Osteoblast (primary cell): ENCODE measurements at regions not wholly inside any gene's neighbourhood (a gene's known extent, or its start where the extent isn't known, plus 50 kb on each side); places are given as distances from the start of the nearest gene placed in this dataset.

Source experiments
- DNase-seq: peaks from one replicate; pipeline ENCODE4 v3.0.0; 2011; ENCODE audit warnings: low spot score, mixed read lengths; ENCODE audit not compliant: insufficient read length; ENCODE audit errors: missing footprints
- H2AFZ ChIP-seq: 2 replicates; pipeline ENCODE4 v1.6.0; 2011; ENCODE audit warnings: mild to moderate bottlenecking, low read length
- H3K27ac ChIP-seq: 2 replicates; pipeline ENCODE4 v1.5.1; 2011; ENCODE audit warnings: mild to moderate bottlenecking, low read depth, low read length, moderate library complexity
- H3K27me3 ChIP-seq: 2 replicates; pipeline ENCODE4 v1.6.0; 2012; ENCODE audit warnings: mild to moderate bottlenecking, control low read depth, inconsistent platforms, low read length, moderate library complexity; ENCODE audit not compliant: insufficient read depth
- H3K36me3 ChIP-seq: 2 replicates; pipeline ENCODE4 v1.5.1; 2011; ENCODE audit warnings: mild to moderate bottlenecking, low read length, control low read depth, moderate library complexity; ENCODE audit not compliant: insufficient read depth
- H3K4me1 ChIP-seq: 2 replicates; pipeline ENCODE4 v1.5.1; 2011; ENCODE audit warnings: mild to moderate bottlenecking, low read length, control low read depth, moderate library complexity; ENCODE audit not compliant: insufficient read depth
- H3K4me2 ChIP-seq: 2 replicates; pipeline ENCODE4 v1.6.0; 2011; ENCODE audit warnings: mild to moderate bottlenecking, low read length; ENCODE audit not compliant: insufficient read depth
- H3K4me3 ChIP-seq: fragments of 200-600 bp; sonication (generic); 3 replicates; pipeline ENCODE4 v1.5.1; 2012; ENCODE audit warnings: mild to moderate bottlenecking, low read length, inconsistent platforms; ENCODE audit not compliant: insufficient read depth
- H3K79me2 ChIP-seq: 2 replicates; pipeline ENCODE4 v1.6.0; 2012; ENCODE audit warnings: mild to moderate bottlenecking, low read length, control low read depth, inconsistent platforms; ENCODE audit not compliant: insufficient read depth
- H3K9me3 ChIP-seq: 2 replicates; pipeline ENCODE4 v1.5.1; 2011; ENCODE audit warnings: low read depth, low read length, control low read depth
- H4K20me1 ChIP-seq: 2 replicates; pipeline ENCODE4 v1.6.0; 2012; ENCODE audit warnings: mild to moderate bottlenecking, low read length, control low read depth; ENCODE audit not compliant: insufficient read depth
- TF ChIP-seq, protein P1 (sequence below): IDR thresholded peaks from 2 replicates; pipeline ENCODE4 v1.5.1; 2011; ENCODE audit warnings: mild to moderate bottlenecking, low read depth, low read length, moderate library complexity; ENCODE audit errors: extremely low read depth

DNA sequence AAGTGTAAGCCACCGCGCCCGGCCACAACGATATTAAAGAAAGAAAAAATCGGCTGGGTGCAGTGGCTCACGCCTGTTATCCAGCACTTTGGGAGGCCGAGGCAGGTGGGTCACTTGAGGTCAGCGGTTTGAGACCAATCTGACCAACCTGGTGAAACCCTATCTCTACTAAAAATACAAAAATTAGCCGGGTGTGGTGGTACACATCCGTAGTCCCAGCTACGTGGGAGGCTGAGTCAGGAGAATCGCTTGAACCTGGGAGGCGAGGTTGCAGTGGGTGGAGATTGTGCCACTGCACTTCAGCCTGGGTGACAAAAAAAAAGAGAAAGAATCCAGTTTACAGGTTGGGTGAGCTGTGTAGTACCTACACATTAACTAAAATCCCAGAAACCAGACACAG is 99.9 kb upstream of the CACNA1A start:
- H2AFZ ChIP-seq: no peak overlapping the region
- no peak overlapping the region for H3K27ac ChIP-seq
- no peaks in the 10 kb centered on the region for H3K36me3 ChIP-seq
- no peak overlapping the region for H3K4me3 ChIP-seq
- H3K27me3 ChIP-seq: peaks cover 16% of the 10 kb centered on the region
- H3K4me1 ChIP-seq: no peaks in the 10 kb centered on the region
- H3K4me2 ChIP-seq: no peak overlapping the region
- DNase-seq: no peak
- no peaks in the 10 kb centered on the region for H4K20me1 ChIP-seq
- no peaks in the 10 kb centered on the region for H3K79me2 ChIP-seq
- TF ChIP-seq, protein P1, sequence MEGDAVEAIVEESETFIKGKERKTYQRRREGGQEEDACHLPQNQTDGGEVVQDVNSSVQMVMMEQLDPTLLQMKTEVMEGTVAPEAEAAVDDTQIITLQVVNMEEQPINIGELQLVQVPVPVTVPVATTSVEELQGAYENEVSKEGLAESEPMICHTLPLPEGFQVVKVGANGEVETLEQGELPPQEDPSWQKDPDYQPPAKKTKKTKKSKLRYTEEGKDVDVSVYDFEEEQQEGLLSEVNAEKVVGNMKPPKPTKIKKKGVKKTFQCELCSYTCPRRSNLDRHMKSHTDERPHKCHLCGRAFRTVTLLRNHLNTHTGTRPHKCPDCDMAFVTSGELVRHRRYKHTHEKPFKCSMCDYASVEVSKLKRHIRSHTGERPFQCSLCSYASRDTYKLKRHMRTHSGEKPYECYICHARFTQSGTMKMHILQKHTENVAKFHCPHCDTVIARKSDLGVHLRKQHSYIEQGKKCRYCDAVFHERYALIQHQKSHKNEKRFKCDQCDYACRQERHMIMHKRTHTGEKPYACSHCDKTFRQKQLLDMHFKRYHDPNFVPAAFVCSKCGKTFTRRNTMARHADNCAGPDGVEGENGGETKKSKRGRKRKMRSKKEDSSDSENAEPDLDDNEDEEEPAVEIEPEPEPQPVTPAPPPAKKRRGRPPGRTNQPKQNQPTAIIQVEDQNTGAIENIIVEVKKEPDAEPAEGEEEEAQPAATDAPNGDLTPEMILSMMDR: no peak
- H3K9me3 ChIP-seq: no peaks in the 10 kb centered on the region

- no peak overlapping the region for H2AFZ ChIP-seq
- H3K4me2 ChIP-seq: no peak overlapping the region
- TF ChIP-seq, protein P1: no peak
- peak; percentile 65 for DNase-seq
- no peaks in the 10 kb centered on the region for H3K79me2 ChIP-seq
- H3K27me3 ChIP-seq: peaks cover 18% of the 10 kb centered on the region
- H3K36me3 ChIP-seq: no peaks in the 10 kb centered on the region
- no peaks in the 10 kb centered on the region for H3K4me1 ChIP-seq
- H3K27ac ChIP-seq: no peak overlapping the region
- no peaks in the 10 kb centered on the region for H3K9me3 ChIP-seq
- H4K20me1 ChIP-seq: no peaks in the 10 kb centered on the region
- no peak overlapping the region for H3K4me3 ChIP-seq
Observed at GRCh38 chr19:13604902-13605586, 98.8 kb upstream of the CACNA1A start.

GRCh38 chr19:13600802-13601201 is 94.5 kb upstream of the CACNA1A start:
- H4K20me1 ChIP-seq: no peaks in the 10 kb centered on the region
- no peaks in the 10 kb centered on the region for H3K4me1 ChIP-seq
- TF ChIP-seq, protein P1: no peak
- peaks cover 16% of the 10 kb centered on the region for H3K27me3 ChIP-seq
- H3K4me2 ChIP-seq: no peak overlapping the region
- no peaks in the 10 kb centered on the region for H3K79me2 ChIP-seq
- H3K27ac ChIP-seq: no peak overlapping the region
- no peak overlapping the region for H3K4me3 ChIP-seq
- no peaks in the 10 kb centered on the region for H3K9me3 ChIP-seq
- H2AFZ ChIP-seq: no peak overlapping the region
- no peaks in the 10 kb centered on the region for H3K36me3 ChIP-seq
- no peak for DNase-seq

- no peak for DNase-seq
- no peak overlapping the region for H3K27ac ChIP-seq
- H3K4me2 ChIP-seq: no peak overlapping the region
- H3K79me2 ChIP-seq: no peaks in the 10 kb centered on the region
- no peak overlapping the region for H3K4me3 ChIP-seq
- H3K9me3 ChIP-seq: no peaks in the 10 kb centered on the region
- H3K27me3 ChIP-seq: peaks cover 16% of the 10 kb centered on the region
- no peaks in the 10 kb centered on the region for H4K20me1 ChIP-seq
- H3K4me1 ChIP-seq: no peaks in the 10 kb centered on the region
- no peak overlapping the region for H2AFZ ChIP-seq
- no peaks in the 10 kb centered on the region for H3K36me3 ChIP-seq
- TF ChIP-seq, protein P1: no peak
Observed at GRCh38 chr19:13600091-13600490, 93.8 kb upstream of the CACNA1A start.
